HG03175 (cell line): ENCODE measurements at regions not wholly inside any gene's neighbourhood (a gene's known extent, or its start where the extent isn't known, plus 50 kb on each side); places are given as distances from the start of the nearest gene placed in this dataset.
A peak's percentile ranks its signal among the peaks of the same experiment; 100 is the strongest.
"Not testable (repeated sequence)": the region's sequence is repeated elsewhere in the genome, so short reads cannot be mapped to it uniquely, and the experiment has no call there.

Experiments used
- ATAC-seq: cut with Tn5 transposase; IDR thresholded peaks from one replicate; pipeline ENCODE4 v1.9.1; 2021; ENCODE audit warnings: mild to moderate bottlenecking, moderate library complexity; ENCODE audit not compliant: unreplicated experiment

GRCh38 chr1:170789063-170789462, 125.1 kb downstream of the PRRX1 start:
- ATAC-seq = no peak

GRCh38 chr1:170790175-170790574, 126.2 kb downstream of the PRRX1 start:
- no peak for ATAC-seq

- no peak for ATAC-seq
Observed at GRCh38 chr1:170790651-170791071, 126.7 kb downstream of the PRRX1 start.

- ATAC-seq = no peak
Observed at GRCh38 chr1:170791941-170792340, 128.0 kb downstream of the PRRX1 start.

- no peak for ATAC-seq
Observed at GRCh38 chr1:170800265-170800664, 135.1 kb upstream of the MROH9 start.

GRCh38 chr1:170800812-170801211, 134.5 kb upstream of the MROH9 start:
- ATAC-seq = no peak

- no peak for ATAC-seq
Observed at GRCh38 chr1:170803711-170804110, 131.6 kb upstream of the MROH9 start.

- ATAC-seq = no peak
Observed at GRCh38 chr1:170804419-170804818, 130.9 kb upstream of the MROH9 start.

- no peak for ATAC-seq
Observed at GRCh38 chr1:170804879-170805278, 130.5 kb upstream of the MROH9 start.

GRCh38 chr1:170806961-170807360, 128.4 kb upstream of the MROH9 start:
- ATAC-seq = no peak

GRCh38 chr1:170807432-170807831, 127.9 kb upstream of the MROH9 start:
- ATAC-seq = no peak

- ATAC-seq = no peak
Observed at GRCh38 chr1:170808216-170808885, 127.0 kb upstream of the MROH9 start.

- ATAC-seq = not testable (repeated sequence)
Observed at GRCh38 chr1:170811013-170811412, 124.3 kb upstream of the MROH9 start.

- ATAC-seq = no peak
Observed at GRCh38 chr1:170819781-170820180, 115.6 kb upstream of the MROH9 start.

GRCh38 chr1:170823120-170823519, 112.2 kb upstream of the MROH9 start:
- no peak for ATAC-seq

GRCh38 chr1:170831276-170831675, 104.1 kb upstream of the MROH9 start:
- no peak for ATAC-seq

- no peak for ATAC-seq
Observed at GRCh38 chr1:170836141-170836540, 99.2 kb upstream of the MROH9 start.

GRCh38 chr1:170840371-170840770, 95.0 kb upstream of the MROH9 start:
- ATAC-seq = no peak

- ATAC-seq = peak; percentile 73
Observed at GRCh38 chr1:170853302-170853701, 82.0 kb upstream of the MROH9 start.

- ATAC-seq = peak; percentile 18
Observed at GRCh38 chr1:170853867-170854266, 81.5 kb upstream of the MROH9 start.

GRCh38 chr1:170854677-170855076, 80.7 kb upstream of the MROH9 start:
- no peak for ATAC-seq

GRCh38 chr1:170856455-170856854, 78.9 kb upstream of the MROH9 start:
- ATAC-seq = no peak

GRCh38 chr1:170857955-170858354, 77.4 kb upstream of the MROH9 start:
- ATAC-seq = no peak
